ENCODE measurements at regions not wholly inside any gene's neighbourhood (a gene's known extent, or its start where the extent isn't known, plus 50 kb on each side); places are given as distances from the start of the nearest gene placed in this dataset.
"Not testable (repeated sequence)": the region's sequence is repeated elsewhere in the genome, so short reads cannot be mapped to it uniquely, and the experiment has no call there.

DNA sequence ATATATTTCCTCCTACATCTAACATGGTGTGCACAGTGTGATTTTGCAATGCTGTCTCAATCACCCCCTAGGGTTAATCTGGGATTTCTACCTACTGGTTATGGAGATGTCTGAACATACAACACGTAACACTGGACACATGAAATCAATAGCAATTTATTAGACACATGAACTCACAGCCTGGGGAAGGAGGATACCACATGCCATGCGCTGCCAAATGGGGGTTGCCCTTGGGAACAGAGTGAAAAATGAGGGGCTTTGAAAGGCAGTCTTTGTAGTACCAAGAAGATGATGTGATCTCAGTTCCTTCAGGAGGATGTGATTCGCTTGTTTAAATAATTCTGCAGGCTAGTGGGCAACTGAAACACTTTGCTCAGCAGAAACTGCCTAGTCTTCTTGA is 253.6 kb upstream of the LRRC4C start:
- FAIRE-seq, result no peak
- DNase-seq (ENCODE audit: low spot score), result no peak

DNA sequence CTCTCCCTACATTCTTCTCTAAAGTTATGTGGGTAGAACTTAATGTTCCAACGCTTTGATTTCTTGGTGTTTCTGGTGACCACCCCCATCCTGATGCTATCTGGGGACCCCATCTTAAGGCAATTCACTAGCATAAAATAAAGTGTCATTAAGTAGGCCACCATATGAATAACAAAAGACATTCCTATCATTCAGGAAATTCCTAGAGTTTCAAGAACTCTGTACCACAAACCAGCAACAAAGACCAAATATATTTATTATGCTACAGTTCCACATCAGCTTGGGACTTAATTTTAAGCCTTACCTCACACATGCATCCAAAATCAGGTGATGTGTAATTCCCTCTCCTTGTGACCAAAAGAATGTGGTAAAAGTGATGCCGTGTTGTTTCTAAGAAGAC is 254.6 kb upstream of the LRRC4C start:
- DNase-seq (ENCODE audit: low spot score), result no peak
- FAIRE-seq, result no peak

DNA sequence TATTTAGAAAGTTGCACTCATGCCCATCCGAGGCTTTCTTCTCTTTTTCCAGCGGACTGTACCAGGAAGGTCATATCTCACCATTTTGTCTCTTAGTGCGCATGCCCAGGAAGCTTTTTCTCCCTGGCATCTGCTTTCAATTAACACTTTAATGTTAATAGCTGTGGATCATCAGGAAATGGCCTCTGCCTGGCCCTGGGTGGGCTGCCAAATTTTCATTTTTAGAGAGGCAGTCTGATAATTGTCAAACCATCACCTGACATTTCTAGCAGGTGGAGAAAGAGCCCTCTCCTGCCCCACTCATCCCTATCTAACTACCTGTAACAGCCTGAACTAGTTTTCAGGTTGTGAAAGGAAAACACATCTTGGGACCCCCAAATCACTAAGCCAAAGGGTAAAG is 257.4 kb upstream of the LRRC4C start:
- FAIRE-seq (no peak), DNase-seq (ENCODE audit: low spot score) (no peak)

DNA sequence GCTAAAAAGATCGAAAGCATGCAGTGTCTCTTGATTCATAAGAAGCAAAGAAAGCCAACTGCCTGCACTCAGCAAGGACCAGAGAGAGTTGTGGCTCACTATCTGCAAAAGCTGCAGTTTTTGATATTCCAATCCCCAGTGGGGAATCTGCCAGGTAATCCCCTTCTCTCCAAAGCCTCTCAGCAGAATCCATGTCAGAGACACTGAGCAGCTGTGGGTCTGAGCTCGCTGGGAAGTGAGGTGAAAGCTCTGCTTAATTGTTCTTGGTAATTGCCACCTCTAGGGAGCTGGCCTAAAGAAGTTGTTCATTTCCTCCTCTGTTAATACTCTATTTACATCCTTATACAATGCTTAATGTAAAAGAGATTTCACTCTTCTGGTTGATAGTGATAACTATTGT is 261.3 kb upstream of the LRRC4C start:
- FAIRE-seq, result no peak

DNA sequence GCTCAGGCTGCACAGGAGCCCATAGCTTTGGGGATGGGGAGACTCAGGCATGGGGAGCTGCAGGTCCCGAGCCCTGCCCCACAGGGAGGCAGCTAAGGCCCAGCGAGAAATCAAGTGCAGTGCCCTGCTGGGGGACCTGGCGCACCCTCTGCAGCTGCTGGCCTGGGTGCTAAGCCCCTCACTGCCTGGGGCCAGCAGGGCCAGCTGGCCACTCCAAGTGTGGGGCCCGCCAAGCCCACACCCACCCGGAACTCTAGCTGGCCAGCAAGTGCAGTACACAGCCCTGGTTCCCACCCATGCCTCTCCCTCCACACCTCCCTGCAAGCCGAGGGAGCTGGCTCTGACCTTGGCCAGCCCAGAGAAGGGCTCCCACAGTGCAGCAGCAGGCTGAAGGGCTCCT is 268.7 kb upstream of the LRRC4C start:
- not testable (repeated sequence) for DNase-seq (ENCODE audit: low spot score); FAIRE-seq

More for the DNA sequence above, 261.3 kb upstream of the LRRC4C start:
- no peak for DNase-seq (ENCODE audit: low spot score)

DNA sequence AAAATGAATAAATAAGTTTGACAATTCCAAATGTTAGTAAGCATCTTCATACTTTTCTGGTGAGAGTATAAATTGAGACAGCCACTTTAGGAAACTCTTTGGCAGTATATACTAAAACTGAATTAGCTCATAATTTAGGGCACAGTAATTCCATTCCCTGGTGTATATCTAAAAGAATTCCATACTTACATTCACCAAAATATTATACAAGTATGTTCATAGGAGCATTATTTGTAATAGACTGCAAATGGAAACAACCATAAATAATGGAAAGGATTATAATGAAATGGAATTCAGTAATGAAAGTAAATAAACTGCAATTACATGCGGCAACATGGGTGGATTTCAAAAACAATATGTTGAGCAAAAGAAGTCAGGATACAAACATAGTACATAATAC is 315.8 kb upstream of the LRRC4C start:
- FAIRE-seq (no peak), DNase-seq (ENCODE audit: low spot score) (no peak)

DNA sequence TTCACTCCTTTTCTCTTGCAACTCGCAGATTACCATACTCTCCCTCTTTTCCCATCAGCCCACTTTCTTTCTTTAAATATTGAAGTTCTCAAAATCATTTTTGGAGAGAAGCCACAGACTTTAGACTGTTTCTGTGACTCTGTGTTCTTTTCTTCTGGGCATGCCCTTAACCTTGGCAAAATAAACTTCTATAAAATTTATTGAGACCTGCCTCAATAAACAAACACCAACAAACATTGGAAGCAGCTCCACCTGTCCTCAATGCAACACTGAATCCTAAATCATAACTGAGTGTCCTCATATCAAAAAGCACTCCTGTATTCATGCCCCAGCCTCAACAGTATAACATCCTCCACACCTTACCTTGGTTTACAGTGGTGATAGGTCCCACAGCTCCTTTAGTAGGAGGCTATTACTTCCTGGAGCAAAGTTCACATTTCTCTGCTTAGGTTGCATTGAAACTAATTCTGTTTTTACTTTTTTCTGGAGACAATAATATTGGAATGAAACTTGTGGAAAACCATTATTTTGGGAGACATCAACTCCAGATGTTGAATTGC is 320.0 kb upstream of the LRRC4C start:
- DNase-seq (ENCODE audit: low spot score), result no peak
- FAIRE-seq, result no peak

DNA sequence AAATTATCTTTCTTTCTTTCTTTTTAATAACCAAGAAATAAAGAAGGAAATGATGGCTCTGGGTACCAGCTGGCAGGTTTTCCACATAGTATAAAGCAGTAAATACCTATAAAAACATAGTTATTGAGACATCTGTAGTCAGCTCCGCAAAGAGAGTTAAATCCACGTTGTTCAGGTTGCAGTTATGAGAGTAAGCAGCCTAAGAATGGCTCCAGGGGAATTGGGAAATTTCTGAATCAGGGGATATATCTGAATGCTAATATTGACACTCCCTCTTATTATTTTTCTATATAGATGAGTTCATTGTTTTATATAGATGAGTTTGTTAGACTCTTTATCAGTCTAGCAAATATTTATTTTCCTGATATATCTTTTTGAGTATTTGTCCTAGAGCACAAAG is 322.0 kb upstream of the LRRC4C start:
- FAIRE-seq, result no peak
- DNase-seq (ENCODE audit: low spot score), result no peak

DNA sequence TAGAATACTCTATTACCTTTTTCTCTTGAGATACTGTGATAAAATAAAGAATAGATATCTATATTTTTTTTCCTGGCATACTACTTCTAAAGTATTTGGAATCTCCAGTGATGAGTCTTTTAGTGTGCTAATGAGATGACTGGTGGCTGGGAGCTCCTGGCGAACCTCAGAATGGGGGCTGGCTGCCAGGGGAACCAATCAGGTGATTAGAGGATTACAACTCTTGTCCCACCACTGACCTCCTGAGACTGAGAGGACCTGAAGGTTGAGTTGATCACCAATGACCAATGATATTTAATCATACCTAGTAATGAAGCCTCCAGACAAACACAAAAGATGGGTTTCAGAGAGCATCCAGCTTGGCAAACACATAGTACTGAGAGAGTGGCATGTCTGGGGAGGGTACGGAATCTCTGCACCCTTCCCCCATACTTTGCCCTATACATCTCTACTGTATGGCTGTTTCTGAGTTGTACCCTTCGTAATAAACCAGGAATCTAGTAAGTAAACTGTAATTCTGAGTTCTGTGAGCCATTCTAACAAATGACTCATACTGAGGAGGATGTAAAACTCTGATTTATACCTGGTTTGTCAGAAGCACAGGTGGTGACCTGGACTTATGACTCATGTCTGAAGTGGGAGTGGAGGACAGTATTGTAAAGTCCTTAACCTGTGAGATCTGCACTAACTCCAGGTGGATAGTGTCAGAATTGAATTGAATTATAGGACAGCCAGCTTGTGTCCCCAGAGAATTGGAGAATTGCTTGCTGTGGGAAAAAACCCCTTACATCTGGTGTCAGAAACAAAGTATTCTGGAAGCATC is 325.3 kb upstream of the LRRC4C start:
- FAIRE-seq (no peak), DNase-seq (ENCODE audit: low spot score) (peak; percentile 60)

DNA sequence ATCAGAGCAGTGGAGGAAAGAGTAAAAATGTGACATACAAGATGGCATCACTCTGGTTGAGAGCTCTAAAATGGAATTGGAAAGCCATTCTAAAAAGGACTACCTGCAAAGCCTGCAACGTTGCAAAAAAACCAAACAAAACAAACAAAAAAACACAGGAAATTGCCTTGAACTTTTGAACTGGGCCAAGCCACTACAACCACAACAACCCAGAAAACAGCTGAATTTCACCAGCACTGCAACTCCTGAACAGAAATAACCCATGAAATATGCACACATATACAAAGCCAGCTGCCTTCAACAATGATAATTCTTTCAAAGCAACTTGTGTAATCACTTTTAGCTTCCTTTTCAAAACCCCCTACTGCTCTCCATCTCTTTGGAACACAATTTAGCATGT is 326.6 kb upstream of the LRRC4C start:
- DNase-seq (ENCODE audit: low spot score) (no peak), FAIRE-seq (no peak)

DNA sequence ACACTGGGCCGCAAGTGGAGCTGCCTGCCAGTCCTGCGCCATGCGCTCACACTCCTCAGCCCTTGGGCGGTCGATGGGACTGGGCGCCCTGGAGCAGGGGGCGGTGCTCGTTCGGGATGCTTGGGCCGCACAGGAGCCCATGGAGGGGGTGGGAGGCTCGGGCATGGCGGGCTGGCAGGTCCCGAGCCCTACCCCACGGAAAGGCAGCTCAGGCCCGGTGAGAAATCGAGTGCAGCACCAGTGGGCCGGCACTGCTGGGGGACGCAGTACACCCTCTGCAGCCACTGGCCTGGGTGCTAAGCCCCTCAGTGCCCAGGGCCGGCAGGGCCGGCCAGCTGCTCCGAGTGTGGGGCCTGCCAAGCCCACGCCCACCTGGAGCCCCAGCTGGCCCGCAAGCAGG is 328.7 kb upstream of the LRRC4C start:
- DNase-seq (ENCODE audit: low spot score), result no peak
- FAIRE-seq, result no peak

DNA sequence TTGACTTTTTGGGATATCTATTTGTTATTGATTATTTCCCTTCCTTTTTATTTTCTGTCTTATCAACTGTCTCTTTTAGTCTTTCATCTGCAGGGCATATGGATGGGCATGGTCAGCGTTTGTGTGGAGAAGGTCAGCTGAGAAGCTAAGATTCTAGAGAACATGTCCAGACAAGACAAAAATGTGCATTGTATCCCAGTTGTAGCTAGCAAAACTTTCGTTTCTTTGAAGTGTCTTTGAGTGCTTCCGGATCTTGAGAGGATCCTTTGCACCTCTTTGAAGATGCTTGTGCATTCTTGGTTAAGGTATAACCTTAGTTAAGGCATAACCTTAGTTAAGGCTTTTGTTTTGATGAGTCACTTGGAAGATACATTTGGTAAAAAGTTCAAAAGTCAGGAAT is 329.9 kb upstream of the LRRC4C start:
- no peak for FAIRE-seq
- DNase-seq (ENCODE audit: low spot score), result no peak

DNA sequence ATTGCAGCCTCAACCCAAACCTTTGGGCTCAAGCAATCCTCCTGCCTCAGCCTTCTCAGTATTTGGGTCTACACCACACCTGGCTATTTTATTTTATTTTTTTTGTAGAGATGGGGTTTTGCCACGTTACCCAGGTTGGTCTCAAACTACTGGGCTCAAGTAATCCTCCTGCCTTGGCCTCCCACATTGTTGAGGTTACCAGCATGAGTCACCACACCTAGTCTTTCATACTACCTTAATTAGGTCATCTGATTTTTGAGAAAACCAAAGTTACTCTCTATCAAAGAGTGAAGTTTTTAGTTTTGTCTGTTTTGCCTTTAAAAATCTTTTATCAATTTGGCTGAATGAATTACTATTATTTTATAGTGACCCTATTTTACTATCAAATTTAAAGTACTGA is 335.6 kb upstream of the LRRC4C start:
- no peak for FAIRE-seq
- no peak for DNase-seq (ENCODE audit: low spot score)

DNA sequence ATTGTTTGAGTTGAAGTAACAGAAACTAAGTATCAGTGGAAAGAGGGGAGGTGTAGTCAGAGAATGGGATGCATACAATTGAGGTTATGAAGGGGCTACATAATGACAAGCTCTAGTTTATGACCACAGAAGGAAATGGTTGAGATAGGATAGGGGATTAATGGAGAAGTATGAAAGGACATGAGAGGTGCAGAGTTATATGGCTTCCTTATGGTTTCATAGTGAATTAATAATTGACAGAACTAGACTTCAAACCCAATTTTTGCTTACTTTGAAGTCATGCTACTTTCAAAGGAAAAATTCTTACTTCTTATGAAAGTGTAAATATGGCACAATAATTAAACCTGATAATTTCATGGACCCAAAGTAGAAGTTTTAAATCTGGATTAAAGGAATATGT is 340.3 kb upstream of the LRRC4C start:
- DNase-seq (ENCODE audit: low spot score) (no peak), FAIRE-seq (no peak)

DNA sequence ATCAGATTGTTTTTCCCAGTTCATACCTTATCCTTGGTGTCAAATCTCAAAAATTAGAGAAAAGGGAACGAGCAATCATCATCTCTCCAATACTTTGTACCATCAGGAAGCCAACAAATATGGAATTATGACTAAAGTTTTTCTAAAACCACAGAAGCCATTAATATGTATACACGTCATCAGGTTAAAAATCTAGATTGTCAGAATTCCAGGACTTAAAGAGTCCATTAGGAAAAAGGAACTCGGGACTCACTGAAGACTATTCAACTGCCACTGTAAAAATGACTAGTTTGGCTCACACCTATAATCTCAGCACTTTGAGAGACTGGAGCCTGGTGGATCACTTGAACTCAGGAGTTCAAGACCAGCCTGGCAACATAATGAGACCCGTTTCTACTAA is 344.4 kb upstream of the LRRC4C start:
- DNase-seq (ENCODE audit: low spot score), result no peak
- FAIRE-seq, result no peak

DNA sequence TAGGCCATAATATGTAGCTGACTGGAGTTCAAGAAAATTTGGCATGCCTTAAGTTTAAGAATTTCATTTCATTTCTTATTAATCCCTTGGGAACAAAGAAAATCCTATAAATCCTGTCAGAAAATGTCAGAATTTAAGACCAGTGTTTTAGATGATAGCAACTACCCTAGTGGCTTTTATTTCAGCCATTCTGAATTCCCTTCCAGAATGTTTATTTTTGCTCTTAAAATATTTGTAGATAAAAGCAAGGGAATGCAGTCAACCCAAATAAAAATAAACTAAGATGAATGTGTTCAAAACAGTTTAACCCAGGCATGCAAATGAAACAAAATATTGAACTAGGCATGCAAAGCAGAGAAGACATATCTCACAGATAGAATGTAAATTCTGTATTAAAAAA is 356.9 kb upstream of the LRRC4C start:
- FAIRE-seq (no peak), DNase-seq (ENCODE audit: low spot score) (no peak)

DNA sequence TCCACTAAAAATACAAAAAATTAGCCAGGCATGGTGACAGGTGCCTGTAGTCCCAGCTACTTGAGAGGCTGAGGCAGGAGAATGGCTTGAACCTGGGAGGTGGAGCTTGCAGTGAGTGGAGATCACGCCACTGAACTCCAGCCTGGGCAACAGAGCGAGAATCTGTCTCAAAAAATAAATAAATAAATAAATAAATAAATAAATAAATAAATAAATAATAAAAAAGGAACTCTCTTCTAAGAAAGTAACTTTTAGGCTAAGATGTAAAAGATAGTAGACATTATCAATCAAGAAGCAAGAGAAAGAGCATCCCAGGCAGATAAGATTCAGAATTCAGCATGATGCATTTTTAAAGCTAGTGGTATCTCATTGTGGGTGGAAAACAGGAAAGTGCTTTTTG is 364.8 kb upstream of the LRRC4C start:
- not testable (repeated sequence) for FAIRE-seq

DNA sequence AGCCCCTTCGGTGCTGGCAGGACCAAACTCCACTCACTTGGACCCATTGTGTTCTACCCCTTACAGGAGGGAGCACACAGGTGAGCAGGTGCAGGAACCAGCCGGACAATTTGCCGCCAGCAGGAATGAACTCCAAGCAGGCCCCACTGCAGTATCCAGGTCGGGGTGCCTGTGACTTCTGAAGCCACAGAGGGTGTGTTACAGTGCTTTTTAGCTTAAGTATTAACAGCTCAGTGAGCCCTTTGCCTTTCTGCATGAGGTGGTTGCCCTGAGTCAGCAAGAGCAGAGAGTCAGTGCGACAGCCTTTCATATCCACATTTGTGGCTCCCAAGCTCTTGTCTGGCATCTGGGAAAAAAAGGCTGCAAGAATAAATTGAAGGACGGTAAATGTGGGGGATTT is 366.6 kb upstream of the LRRC4C start:
- FAIRE-seq (no peak), DNase-seq (ENCODE audit: low spot score) (no peak)

More for the DNA sequence above, 364.8 kb upstream of the LRRC4C start:
- DNase-seq (ENCODE audit: low spot score), result not testable (repeated sequence)

DNA sequence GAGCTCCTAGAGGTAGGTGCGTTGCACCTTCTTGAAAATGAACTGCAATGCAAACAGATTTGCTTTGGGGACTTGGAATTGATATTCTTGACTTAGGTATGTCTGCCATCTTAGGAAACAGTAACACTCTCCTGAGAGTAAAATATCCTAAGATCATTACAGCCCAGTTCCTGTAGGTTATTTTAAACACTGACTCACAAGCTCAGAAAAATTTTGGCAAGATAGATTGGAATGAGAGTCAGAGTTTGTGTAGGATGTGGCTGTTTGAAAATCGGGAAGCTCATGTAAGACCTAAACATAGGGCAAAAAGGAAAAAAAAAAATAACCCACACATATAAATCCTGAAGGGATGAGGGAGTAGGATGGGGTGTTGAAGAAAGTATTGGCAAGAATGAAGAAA is 377.0 kb upstream of the LRRC4C start:
- DNase-seq (ENCODE audit: low spot score) (no peak), FAIRE-seq (no peak)

DNA sequence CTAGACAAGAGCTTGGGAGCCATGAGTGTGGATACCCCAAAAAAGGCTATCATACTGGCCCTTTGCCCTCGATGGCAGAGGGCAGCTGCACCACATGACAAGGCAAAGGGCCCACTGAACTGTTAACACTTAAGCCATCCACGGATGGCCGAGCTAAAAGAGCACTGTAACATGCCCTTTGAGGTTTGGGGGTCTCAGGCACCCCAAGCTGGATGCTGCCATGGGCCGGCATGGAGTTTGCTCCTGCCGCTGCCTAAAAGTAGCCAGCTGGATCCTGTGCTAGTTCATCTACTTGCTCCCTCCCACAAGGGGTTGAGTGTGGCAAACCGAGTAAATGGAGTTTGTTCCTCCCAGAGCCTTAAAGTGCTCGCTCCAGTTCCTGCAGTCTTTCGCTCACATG is 383.2 kb upstream of the LRRC4C start:
- no peak for DNase-seq (ENCODE audit: low spot score)
- FAIRE-seq, result no peak

DNA sequence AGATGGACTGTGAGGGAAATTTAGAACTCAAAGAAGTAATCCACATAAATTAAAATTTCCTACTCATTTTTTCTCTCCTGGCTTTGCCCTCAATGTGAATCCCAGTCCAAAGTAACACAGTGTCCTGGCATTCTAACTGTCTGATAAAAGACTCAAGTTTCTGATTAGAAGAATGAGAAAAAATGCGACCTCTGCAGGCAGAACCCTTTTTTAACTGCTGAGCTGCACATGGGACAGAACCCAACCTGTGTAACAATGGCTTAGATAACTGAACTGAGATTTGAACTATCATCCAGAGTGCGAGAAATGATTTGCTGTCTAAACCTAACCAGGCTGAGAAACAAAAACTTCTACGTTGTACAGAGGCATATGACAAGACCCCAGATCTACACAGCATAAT is 385.6 kb upstream of the LRRC4C start:
- FAIRE-seq (no peak), DNase-seq (ENCODE audit: low spot score) (no peak)

DNA sequence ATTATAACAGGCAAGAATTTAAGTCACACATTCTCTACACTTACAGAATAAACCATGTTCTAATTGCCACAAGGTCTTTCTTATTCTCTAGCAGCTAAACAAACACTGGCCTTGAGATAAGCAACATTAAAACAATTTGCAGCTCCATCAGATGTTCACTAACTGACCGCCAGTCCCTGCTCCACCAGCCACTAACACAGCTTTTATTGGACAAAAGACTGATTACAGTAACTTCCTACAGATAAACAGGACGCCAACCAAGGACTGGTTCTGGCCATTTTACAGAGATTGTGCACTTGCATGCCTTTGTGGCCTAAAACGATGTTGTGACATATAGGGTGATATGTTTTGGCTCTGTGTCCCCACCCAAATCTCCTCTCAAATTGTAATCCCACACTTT is 388.9 kb upstream of the LRRC4C start:
- DNase-seq (ENCODE audit: low spot score) (no peak), FAIRE-seq (no peak)

DNA sequence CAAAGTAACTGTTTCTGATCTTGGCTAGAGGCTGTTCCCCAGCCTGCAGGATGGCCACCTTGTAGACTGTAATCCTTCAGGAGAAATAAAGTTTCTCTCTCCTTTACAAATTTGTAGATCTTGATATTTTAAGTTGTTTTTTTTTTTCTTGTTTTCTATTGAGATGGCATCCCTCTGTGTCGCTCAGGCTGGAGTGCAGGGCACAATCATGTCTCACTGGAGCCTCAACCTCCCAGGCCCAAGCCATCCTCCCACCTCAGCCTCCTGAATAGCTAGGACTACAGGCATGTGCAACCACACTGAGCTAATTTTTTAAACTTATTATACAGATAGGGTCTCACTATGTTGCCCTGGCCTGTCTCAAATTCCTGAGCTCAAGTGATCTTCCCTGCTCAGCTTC is 389.8 kb upstream of the LRRC4C start:
- FAIRE-seq (no peak), DNase-seq (ENCODE audit: low spot score) (no peak)
